ENCODE measurements at regions not wholly inside any gene's neighbourhood (a gene's known extent, or its start where the extent isn't known, plus 50 kb on each side); places are given as distances from the start of the nearest gene placed in this dataset.

- Histone ChIP-seq H2AFZ (replicated peaks; ENCODE audit: low read length, poor library complexity) (no peak overlapping the region), H3K36me3 (ENCODE audit: control insufficient read depth, insufficient read depth, low read length) (no peaks in the 10 kb centered on the region), H4K8ac (ENCODE audit: low read depth in 2 of 2, low read length in 2 of 2) (no peak overlapping the region), H3K4me1 (ENCODE audit: control insufficient read depth, insufficient read depth, low read length) (peaks cover 4% of the 10 kb centered on the region; the same call in 1 of the 2 replicates), H4K91ac (ENCODE audit: insufficient read depth, low read depth, low read length) (no peak overlapping the region), H2BK15ac (ENCODE audit: low read depth, low read length) (no peak overlapping the region), H3K79me1 (ENCODE audit: low read depth in 1 of 2, low read length in 2 of 2) (no peaks in the 10 kb centered on the region), H3K4me2 (ENCODE audit: low read depth, low read length) (no peak overlapping the region), H2BK120ac (ENCODE audit: low read depth, low read length) (no peak overlapping the region), H2AK5ac (ENCODE audit: low read depth, low read length) (no peak overlapping the region), H3K27me3 (ENCODE audit: control insufficient read depth, insufficient read depth, low read length) (no peaks in the 10 kb centered on the region), H3K56ac (ENCODE audit: extremely low read depth, insufficient read depth, low read length) (no peak overlapping the region), H3K23ac (ENCODE audit: low read depth, low read length) (no peak overlapping the region), H2BK5ac (ENCODE audit: low read depth, low read length, poor library complexity, severe bottlenecking) (no peak overlapping the region), H2AK9ac (replicated peaks; ENCODE audit: low read depth, low read length, poor library complexity) (no peak overlapping the region), H3K4ac (ENCODE audit: low read depth, low read length) (no peak overlapping the region), H3K27ac (ENCODE audit: insufficient read depth, low read length) (no peak overlapping the region), H2BK20ac (ENCODE audit: low read depth, low read length) (no peak overlapping the region), H4K5ac (ENCODE audit: low read depth, low read length) (no peak overlapping the region), H3K18ac (ENCODE audit: low read depth, low read length) (no peak overlapping the region), H3K9me3 (ENCODE audit: control insufficient read depth, insufficient read depth, low read length) (peaks cover 2% of the 10 kb centered on the region; the same call in 1 of the 2 replicates), H3K4me3 (ENCODE audit: insufficient read depth, low read depth, low read length) (no peak overlapping the region), H3K14ac (replicated peaks; ENCODE audit: low read depth, low read length) (no peak overlapping the region), H3K9ac (ENCODE audit: low read depth, low read length) (no peak overlapping the region), H3K9me1 (ENCODE audit: insufficient read depth, low read length) (peaks cover 3% of the 10 kb centered on the region; the same call in 1 of the 2 replicates), H4K20me1 (ENCODE audit: insufficient read depth, low read length) (no peaks in the 10 kb centered on the region)
- dilution Hi-C loops (cut with HindIII; ENCODE audit: low sequenced_read_pairs, unreplicated experiment) (no loop called here), intact Hi-C loops (cut with micrococcal nuclease) (no loop called here), in situ Hi-C loops (cut with MboI; ENCODE audit: low sequenced_read_pairs) (no loop called here)
- TF ChIP-seq MAZ (IDR thresholded peaks at IDR 0.05; ENCODE audit: borderline replicate concordance, low read depth, low read length) (no peak), MXI1 (IDR thresholded peaks at IDR 0.05; ENCODE audit: borderline replicate concordance, low read depth, low read length) (no peak), RAD21 (IDR thresholded peaks at IDR 0.05; ENCODE audit: low read length) (no peak), NFE2L2 (IDR thresholded peaks at IDR 0.05; ENCODE audit: low read depth, low read length) (no peak), SMC3 (IDR thresholded peaks at IDR 0.05; ENCODE audit: low read depth, low read length) (no peak), BHLHE40 (IDR thresholded peaks at IDR 0.05; ENCODE audit: low read depth, low read length) (no peak), CHD1 (IDR thresholded peaks at IDR 0.05; ENCODE audit: low read depth, low read length) (no peak), RCOR1 (IDR thresholded peaks at IDR 0.05; ENCODE audit: insufficient replicate concordance, low read length) (no peak), CEBPB (IDR thresholded peaks at IDR 0.05; ENCODE audit: low read depth, low read length) (no peak), POLR2A (IDR thresholded peaks at IDR 0.05; ENCODE audit: low read depth, low read length) (no peak), CTCF (conservative IDR thresholded peaks at IDR 0.05; ENCODE audit: low read depth, low read length) (no peak), FOS (IDR thresholded peaks at IDR 0.05; ENCODE audit: low read depth, low read length) (no peak), RFX5 (IDR thresholded peaks at IDR 0.05; ENCODE audit: low read depth, low read length) (no peak), MAFK (IDR thresholded peaks at IDR 0.05; ENCODE audit: low read depth, low read length) (no peak), ELK1 (IDR thresholded peaks at IDR 0.05; ENCODE audit: borderline replicate concordance, low read depth, low read length) (no peak), USF2 (IDR thresholded peaks at IDR 0.05; ENCODE audit: low read depth, low read length) (no peak)
- CTCF ChIA-PET, result no interaction called here
- WGBS, 2 experiments (ENCODE audit: extremely low coverage in 2 of 2, insufficient read length in 1 of 2), result no CpG with 5 or more reads among the region's 3 CpGs
- no peak for DNase-seq
- no TSS peak for BruUV-seq (replicated peaks)
- POLR2A ChIA-PET (ENCODE audit: unreplicated experiment), result no interaction called here
- no peak for ATAC-seq (ENCODE audit: low read depth)
Observed at GRCh38 chr4:128488055-128488705, 200.6 kb upstream of the PGRMC2 start.

Measured in IMR-90 (cell line).